ENCODE measurements at regions not wholly inside any gene's neighbourhood (a gene's known extent, or its start where the extent isn't known, plus 50 kb on each side); places are given as distances from the start of the nearest gene placed in this dataset.

- TF ChIP-seq CTCF (conservative IDR thresholded peaks at IDR 0.05; ENCODE audit: low read depth, low read length) (no peak), EZH2 (IDR thresholded peaks at IDR 0.05; ENCODE audit: low read length, unreplicated experiment) (no peak), EZH2phosphoT487 (IDR thresholded peaks at IDR 0.05; ENCODE audit: borderline replicate concordance, low read length) (no peak)
Observed at GRCh38 chr11:106327637-106328036, 250.2 kb downstream of the AASDHPPT start.

Data from PC-3 (cell line).